ENCODE measurements at regions not wholly inside any gene's neighbourhood (a gene's known extent, or its start where the extent isn't known, plus 50 kb on each side); places are given as distances from the start of the nearest gene placed in this dataset.

- no peak for TF ChIP-seq POLR2AphosphoS5 (IDR thresholded peaks at IDR 0.05)
- TF ChIP-seq, protein P1, sequence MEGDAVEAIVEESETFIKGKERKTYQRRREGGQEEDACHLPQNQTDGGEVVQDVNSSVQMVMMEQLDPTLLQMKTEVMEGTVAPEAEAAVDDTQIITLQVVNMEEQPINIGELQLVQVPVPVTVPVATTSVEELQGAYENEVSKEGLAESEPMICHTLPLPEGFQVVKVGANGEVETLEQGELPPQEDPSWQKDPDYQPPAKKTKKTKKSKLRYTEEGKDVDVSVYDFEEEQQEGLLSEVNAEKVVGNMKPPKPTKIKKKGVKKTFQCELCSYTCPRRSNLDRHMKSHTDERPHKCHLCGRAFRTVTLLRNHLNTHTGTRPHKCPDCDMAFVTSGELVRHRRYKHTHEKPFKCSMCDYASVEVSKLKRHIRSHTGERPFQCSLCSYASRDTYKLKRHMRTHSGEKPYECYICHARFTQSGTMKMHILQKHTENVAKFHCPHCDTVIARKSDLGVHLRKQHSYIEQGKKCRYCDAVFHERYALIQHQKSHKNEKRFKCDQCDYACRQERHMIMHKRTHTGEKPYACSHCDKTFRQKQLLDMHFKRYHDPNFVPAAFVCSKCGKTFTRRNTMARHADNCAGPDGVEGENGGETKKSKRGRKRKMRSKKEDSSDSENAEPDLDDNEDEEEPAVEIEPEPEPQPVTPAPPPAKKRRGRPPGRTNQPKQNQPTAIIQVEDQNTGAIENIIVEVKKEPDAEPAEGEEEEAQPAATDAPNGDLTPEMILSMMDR (IDR thresholded peaks at IDR 0.05), result no peak
Observed at GRCh38 chr7:146028251-146028750, 88.3 kb upstream of the CNTNAP2 start.

All from breast epithelium (tissue), 3 donors.